SJCRH30 (cell line): ENCODE measurements at regions not wholly inside any gene's neighbourhood (a gene's known extent, or its start where the extent isn't known, plus 50 kb on each side); places are given as distances from the start of the nearest gene placed in this dataset.

Experiments
- DNase-seq, 2 experiments: peaks; one replicate each; pipeline ENCODE4 v3.0.0-alpha.2; 2015 to 2020
- H3K27ac ChIP-seq: fragments of 250-450 bp; sonication (Bioruptor Pico); 2 replicates; pipeline ENCODE4 v1.5.1; 2020; ENCODE audit warnings: mild to moderate bottlenecking, moderate library complexity
- H3K27me3 ChIP-seq: fragments of 250-450 bp; sonication (Bioruptor Pico); 2 replicates; pipeline ENCODE4 v1.5.1; 2020; ENCODE audit warnings: mild to moderate bottlenecking, moderate library complexity
- H3K36me3 ChIP-seq: fragments of 250-450 bp; sonication (Bioruptor Pico); 2 replicates; pipeline ENCODE4 v1.5.1; 2020; ENCODE audit warnings: mild to moderate bottlenecking, moderate library complexity
- H3K4me1 ChIP-seq: fragments of 250-450 bp; sonication (Bioruptor Pico); 2 replicates; pipeline ENCODE4 v1.5.1; 2020; ENCODE audit warnings: mild to moderate bottlenecking, moderate library complexity
- H3K4me3 ChIP-seq: fragments of 250-450 bp; sonication (Bioruptor Pico); 2 replicates; pipeline ENCODE4 v1.5.1; 2020; ENCODE audit warnings: mild to moderate bottlenecking, moderate library complexity
- H3K9me3 ChIP-seq: fragments of 250-450 bp; sonication (Bioruptor Pico); replicated peaks from 2 replicates; pipeline ENCODE4 v1.5.1; 2020; ENCODE audit warnings: mild to moderate bottlenecking, moderate library complexity

DNA sequence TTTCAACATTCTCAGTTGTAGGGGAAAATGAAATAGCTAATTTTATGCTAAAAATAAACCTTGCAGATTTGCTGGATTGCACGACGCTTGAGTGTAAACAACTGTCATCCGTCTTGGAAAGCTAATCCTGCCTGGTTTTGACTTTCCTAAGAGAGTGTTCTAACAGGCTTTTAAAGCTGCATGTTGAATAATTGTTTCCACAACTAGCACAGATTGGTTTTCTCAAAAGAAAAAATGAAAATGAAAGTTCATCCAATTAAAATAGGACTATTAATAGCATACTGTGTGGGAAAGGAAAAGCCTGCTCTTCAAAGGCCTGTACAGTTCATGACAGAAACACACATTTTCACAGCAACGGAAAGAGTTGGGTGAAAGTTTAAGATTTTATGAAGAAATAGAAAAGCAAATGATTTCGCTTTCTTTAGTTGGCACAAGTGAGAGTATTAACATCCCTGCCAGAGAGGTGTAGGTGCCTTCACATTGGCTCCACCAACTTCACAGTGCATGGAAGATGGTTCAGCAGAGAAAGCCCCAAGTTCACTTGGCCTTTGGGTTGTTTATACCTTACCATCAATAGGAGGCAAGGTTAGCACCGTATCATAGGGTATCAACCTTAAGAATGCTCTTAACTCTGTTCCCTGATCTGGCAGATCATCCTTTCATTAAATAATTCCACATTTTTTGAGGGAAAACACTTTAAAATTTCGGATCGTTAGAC, 140.0 kb upstream of the GUCY1A1 start:
- Histone ChIP-seq H3K4me1 (no peaks in the 10 kb centered on the region), H3K27me3 (no peaks in the 10 kb centered on the region), H3K9me3 (no peaks in the 10 kb centered on the region), H3K27ac (no peak overlapping the region), H3K4me3 (no peak overlapping the region), H3K36me3 (no peaks in the 10 kb centered on the region)
- no peak for DNase-seq

GRCh38 chr4:155524926-155525455, 141.7 kb upstream of the GUCY1A1 start:
- Histone ChIP-seq H3K4me1 (no peaks in the 10 kb centered on the region), H3K27me3 (no peaks in the 10 kb centered on the region), H3K4me3 (no peak overlapping the region), H3K9me3 (no peaks in the 10 kb centered on the region), H3K27ac (no peak overlapping the region), H3K36me3 (no peaks in the 10 kb centered on the region)
- no peak for DNase-seq

DNA sequence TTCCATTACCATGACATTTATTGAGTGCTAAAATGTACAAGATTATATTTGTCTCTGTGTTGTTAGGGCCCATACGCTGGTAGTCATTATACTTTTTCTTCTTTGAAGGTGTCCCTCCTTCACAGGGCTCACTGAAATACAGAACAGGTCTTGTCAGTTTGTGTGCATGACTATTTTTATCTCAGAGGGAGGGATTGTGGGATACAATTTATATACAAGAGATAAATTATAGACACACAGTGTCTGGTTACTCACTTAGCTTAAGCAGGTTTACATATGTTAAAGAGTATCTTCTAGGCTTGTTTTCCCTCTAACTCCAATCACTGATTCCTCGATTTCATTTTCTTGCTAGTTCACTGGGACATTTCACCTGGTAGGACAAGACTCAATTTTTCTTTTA, 143.3 kb upstream of the GUCY1A1 start:
- no peaks in the 10 kb centered on the region for H3K36me3 ChIP-seq
- H3K27me3 ChIP-seq: no peaks in the 10 kb centered on the region
- DNase-seq: no peak
- no peaks in the 10 kb centered on the region for H3K9me3 ChIP-seq
- H3K4me1 ChIP-seq: no peaks in the 10 kb centered on the region
- no peak overlapping the region for H3K27ac ChIP-seq
- no peak overlapping the region for H3K4me3 ChIP-seq

GRCh38 chr4:155522201-155522600, 144.4 kb upstream of the GUCY1A1 start:
- no peaks in the 10 kb centered on the region for H3K9me3 ChIP-seq
- H3K4me3 ChIP-seq: no peak overlapping the region
- no peaks in the 10 kb centered on the region for H3K27me3 ChIP-seq
- H3K4me1 ChIP-seq: no peaks in the 10 kb centered on the region
- no peak for DNase-seq
- H3K27ac ChIP-seq: no peak overlapping the region
- no peaks in the 10 kb centered on the region for H3K36me3 ChIP-seq

- no peak overlapping the region for H3K4me3 ChIP-seq
- no peak for DNase-seq
- H3K27me3 ChIP-seq: no peaks in the 10 kb centered on the region
- no peaks in the 10 kb centered on the region for H3K4me1 ChIP-seq
- H3K36me3 ChIP-seq: no peaks in the 10 kb centered on the region
- H3K9me3 ChIP-seq: no peaks in the 10 kb centered on the region
- no peak overlapping the region for H3K27ac ChIP-seq
Measured at GRCh38 chr4:155521382-155521781, 144.6 kb upstream of the MAP9 start.

GRCh38 chr4:155515444-155516075, 138.8 kb upstream of the MAP9 start:
- H3K27ac ChIP-seq: no peak overlapping the region
- no peaks in the 10 kb centered on the region for H3K4me1 ChIP-seq
- no peak for DNase-seq
- H3K4me3 ChIP-seq: no peak overlapping the region
- H3K27me3 ChIP-seq: no peaks in the 10 kb centered on the region
- no peaks in the 10 kb centered on the region for H3K36me3 ChIP-seq
- no peaks in the 10 kb centered on the region for H3K9me3 ChIP-seq

DNA sequence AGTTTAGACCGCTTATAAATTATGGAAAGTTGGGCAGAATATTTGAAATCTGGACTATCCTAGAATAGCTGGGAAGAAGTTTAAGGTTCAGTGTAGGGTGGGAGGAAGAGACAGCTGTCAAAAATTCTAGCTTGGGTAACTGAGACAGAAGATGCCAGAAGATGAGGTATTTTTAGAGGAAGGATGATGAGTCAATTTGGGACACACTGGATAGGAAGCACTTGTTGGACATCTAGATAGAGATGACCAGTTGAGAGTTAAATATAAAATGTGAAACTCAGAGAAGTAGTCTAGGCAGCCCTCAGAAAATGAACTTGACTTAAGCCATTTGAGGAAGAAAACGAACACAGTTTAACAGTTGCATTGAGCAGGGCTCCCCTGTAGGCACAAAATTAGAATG, 137.9 kb upstream of the MAP9 start:
- Histone ChIP-seq H3K36me3 (no peaks in the 10 kb centered on the region), H3K4me1 (no peaks in the 10 kb centered on the region), H3K27ac (no peak overlapping the region), H3K27me3 (no peaks in the 10 kb centered on the region), H3K9me3 (no peaks in the 10 kb centered on the region), H3K4me3 (no peak overlapping the region)
- DNase-seq: no peak

- H3K4me1 ChIP-seq: no peaks in the 10 kb centered on the region
Measured at GRCh38 chr4:155512817-155513216, 136.1 kb upstream of the MAP9 start.

GRCh38 chr4:155512046-155512445, 135.3 kb upstream of the MAP9 start:
- H3K27ac ChIP-seq: no peak overlapping the region
- no peaks in the 10 kb centered on the region for H3K27me3 ChIP-seq
- no peak for DNase-seq
- no peaks in the 10 kb centered on the region for H3K9me3 ChIP-seq
- H3K4me3 ChIP-seq: no peak overlapping the region
- no peaks in the 10 kb centered on the region for H3K36me3 ChIP-seq
- H3K4me1 ChIP-seq: no peaks in the 10 kb centered on the region

More at GRCh38 chr4:155512817-155513216, 136.1 kb upstream of the MAP9 start:
- Histone ChIP-seq H3K9me3 (no peaks in the 10 kb centered on the region), H3K36me3 (no peaks in the 10 kb centered on the region), H3K27me3 (no peaks in the 10 kb centered on the region), H3K27ac (no peak overlapping the region), H3K4me3 (no peak overlapping the region)
- DNase-seq: no peak

DNA sequence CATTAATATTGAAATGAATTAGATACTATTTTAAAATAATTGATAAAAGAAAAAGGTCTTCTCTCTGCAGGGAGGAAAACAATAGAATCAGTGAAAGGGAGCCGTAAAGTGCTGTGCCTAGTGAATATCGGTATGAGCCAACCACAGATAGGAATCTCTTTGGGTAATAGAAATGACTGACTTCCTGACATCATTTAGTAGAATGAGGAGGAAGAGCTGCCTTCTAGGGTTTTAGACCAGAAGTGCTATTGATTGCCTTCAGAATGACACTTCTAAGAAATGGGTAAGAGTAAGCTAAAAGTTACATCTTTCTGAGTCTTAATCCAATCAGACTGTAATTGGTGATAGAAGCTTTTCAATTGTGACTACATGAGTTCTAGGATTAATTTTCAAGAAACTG, 134.0 kb upstream of the MAP9 start:
- DNase-seq: no peak
- no peaks in the 10 kb centered on the region for H3K9me3 ChIP-seq
- H3K4me1 ChIP-seq: no peaks in the 10 kb centered on the region
- H3K36me3 ChIP-seq: no peaks in the 10 kb centered on the region
- H3K27ac ChIP-seq: no peak overlapping the region
- no peak overlapping the region for H3K4me3 ChIP-seq
- H3K27me3 ChIP-seq: no peaks in the 10 kb centered on the region

- no peaks in the 10 kb centered on the region for H3K4me1 ChIP-seq
- no peaks in the 10 kb centered on the region for H3K27me3 ChIP-seq
- no peaks in the 10 kb centered on the region for H3K9me3 ChIP-seq
- no peak overlapping the region for H3K27ac ChIP-seq
- H3K4me3 ChIP-seq: no peak overlapping the region
- DNase-seq: no peak
- no peaks in the 10 kb centered on the region for H3K36me3 ChIP-seq
Measured at GRCh38 chr4:155509555-155509954, 132.8 kb upstream of the MAP9 start.

- peak in 1 of 2 experiments; percentile 49 for DNase-seq
- H3K27me3 ChIP-seq: no peaks in the 10 kb centered on the region
- H3K36me3 ChIP-seq: no peaks in the 10 kb centered on the region
- no peak overlapping the region for H3K4me3 ChIP-seq
- H3K4me1 ChIP-seq: no peaks in the 10 kb centered on the region
- no peak overlapping the region for H3K27ac ChIP-seq
- H3K9me3 ChIP-seq: no peaks in the 10 kb centered on the region
Measured at GRCh38 chr4:155506745-155507144, 130.0 kb upstream of the MAP9 start.

- no peak overlapping the region for H3K4me3 ChIP-seq
- DNase-seq: no peak
- no peaks in the 10 kb centered on the region for H3K27me3 ChIP-seq
- no peak overlapping the region for H3K27ac ChIP-seq
- no peaks in the 10 kb centered on the region for H3K9me3 ChIP-seq
- no peaks in the 10 kb centered on the region for H3K36me3 ChIP-seq
- H3K4me1 ChIP-seq: no peaks in the 10 kb centered on the region
Measured at GRCh38 chr4:155505321-155505720, 128.6 kb upstream of the MAP9 start.

DNA sequence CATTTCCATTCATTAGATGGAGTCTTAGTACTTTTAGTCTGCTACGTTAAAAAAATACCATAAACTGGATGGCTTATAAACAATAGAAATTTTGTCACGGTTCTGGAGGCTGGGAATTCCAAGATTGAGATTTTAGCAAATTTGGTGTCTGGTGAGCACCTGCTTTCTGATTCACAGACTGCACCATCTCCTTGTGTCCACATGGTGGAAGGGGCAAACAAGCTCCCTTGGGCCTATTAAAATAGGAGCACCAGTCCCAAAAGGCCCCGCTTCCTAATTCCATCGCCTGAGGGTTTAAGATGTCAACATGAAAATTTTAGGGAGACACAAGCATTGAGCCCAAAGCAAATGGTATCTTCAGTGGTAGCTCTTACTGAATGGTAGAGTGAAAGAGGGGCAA, 120.5 kb upstream of the MAP9 start:
- Histone ChIP-seq H3K4me1 (no peaks in the 10 kb centered on the region), H3K27ac (no peak overlapping the region), H3K4me3 (no peak overlapping the region), H3K36me3 (no peaks in the 10 kb centered on the region), H3K27me3 (no peaks in the 10 kb centered on the region), H3K9me3 (no peaks in the 10 kb centered on the region)
- DNase-seq: peak in 1 of 2 experiments; percentile 2

- Histone ChIP-seq H3K9me3 (no peaks in the 10 kb centered on the region), H3K4me3 (no peak overlapping the region), H3K36me3 (no peaks in the 10 kb centered on the region), H3K27me3 (no peaks in the 10 kb centered on the region), H3K27ac (no peak overlapping the region), H3K4me1 (no peaks in the 10 kb centered on the region)
- DNase-seq: no peak
Measured at GRCh38 chr4:155496294-155496626, 119.5 kb upstream of the MAP9 start.
